H9 (cell line): ENCODE measurements at regions not wholly inside any gene's neighbourhood (a gene's known extent, or its start where the extent isn't known, plus 50 kb on each side); places are given as distances from the start of the nearest gene placed in this dataset.

Experiments
- DNase-seq: peaks from one replicate; pipeline ENCODE4 v3.0.0-alpha.2; 2017
- H2AFZ ChIP-seq: one replicate; pipeline ENCODE4 v1.6.1; 2013; ENCODE audit warnings: mild to moderate bottlenecking, low read length, control low read depth, moderate library complexity
- H2AK5ac ChIP-seq: 2 replicates; pipeline ENCODE4 v1.6.1; 2013; ENCODE audit warnings: low read length, control low read depth, mixed read lengths; ENCODE audit not compliant: insufficient read length
- H2BK120ac ChIP-seq: one replicate; pipeline ENCODE4 v1.6.1; 2013; ENCODE audit warnings: low read depth, mild to moderate bottlenecking, low read length, control low read depth, inconsistent platforms; ENCODE audit not compliant: poor library complexity, severe bottlenecking
- H2BK12ac ChIP-seq: 2 replicates; pipeline ENCODE4 v1.6.1; 2013; ENCODE audit warnings: low read length, control low read depth, mixed read lengths, low read depth; ENCODE audit not compliant: insufficient read length
- H2BK15ac ChIP-seq: 2 replicates; pipeline ENCODE4 v1.6.1; 2013; ENCODE audit warnings: low read depth, low read length, control low read depth
- H2BK20ac ChIP-seq: one replicate; pipeline ENCODE4 v1.6.1; 2013; ENCODE audit warnings: low read depth, mild to moderate bottlenecking, low read length, control low read depth, inconsistent platforms; ENCODE audit not compliant: poor library complexity, severe bottlenecking
- H2BK5ac ChIP-seq: 2 replicates; pipeline ENCODE4 v1.6.1; 2013; ENCODE audit warnings: low read length, control low read depth, mixed read lengths; ENCODE audit not compliant: insufficient read length
- H3K14ac ChIP-seq: 2 replicates; pipeline ENCODE4 v1.6.1; 2013; ENCODE audit warnings: low read length, control low read depth; ENCODE audit not compliant: insufficient read depth
- H3K18ac ChIP-seq: 2 replicates; pipeline ENCODE4 v1.6.1; 2013; ENCODE audit warnings: low read depth, mild to moderate bottlenecking, mixed read lengths, low read length, control low read depth; ENCODE audit not compliant: insufficient read length
- H3K23ac ChIP-seq: 2 replicates; pipeline ENCODE4 v1.6.1; 2013; ENCODE audit warnings: low read length, control low read depth, mixed read lengths, low read depth; ENCODE audit not compliant: insufficient read length
- H3K23me2 ChIP-seq: 2 replicates; pipeline ENCODE4 v1.6.1; 2013; ENCODE audit warnings: low read depth, mild to moderate bottlenecking, mixed read lengths, low read length, control low read depth; ENCODE audit not compliant: insufficient read length, poor library complexity, severe bottlenecking
- H3K27ac ChIP-seq: 2 replicates; pipeline ENCODE4 v1.5.1; 2013; ENCODE audit warnings: low read length, control low read depth, mixed read lengths, low read depth; ENCODE audit not compliant: insufficient read length
- H3K27me3 ChIP-seq: 2 replicates; pipeline ENCODE4 v1.6.1; 2013; ENCODE audit warnings: low read length, control low read depth, inconsistent platforms; ENCODE audit not compliant: insufficient read depth
- H3K4ac ChIP-seq: 2 replicates; pipeline ENCODE4 v1.6.1; 2013; ENCODE audit warnings: low read depth, mild to moderate bottlenecking, control low read depth, inconsistent platforms, low read length, moderate library complexity
- H3K4me1 ChIP-seq: 2 replicates; pipeline ENCODE4 v1.6.1; 2013; ENCODE audit warnings: low read length, control low read depth, inconsistent platforms; ENCODE audit not compliant: insufficient read depth
- H3K4me2 ChIP-seq: 2 replicates; pipeline ENCODE4 v1.6.1; 2013; ENCODE audit warnings: low read length, control low read depth, mixed read lengths; ENCODE audit not compliant: insufficient read length, insufficient read depth
- H3K56ac ChIP-seq: 2 replicates; pipeline ENCODE4 v1.6.1; 2013; ENCODE audit warnings: low read depth, mild to moderate bottlenecking, mixed read lengths, low read length, control low read depth; ENCODE audit not compliant: insufficient read length
- H3K79me1 ChIP-seq: 2 replicates; pipeline ENCODE4 v1.6.1; 2013; ENCODE audit warnings: low read depth, mild to moderate bottlenecking, moderate library complexity, low read length, control low read depth, inconsistent platforms; ENCODE audit not compliant: insufficient read depth, poor library complexity, severe bottlenecking
- H3K79me2 ChIP-seq: 2 replicates; pipeline ENCODE4 v1.6.1; 2013; ENCODE audit warnings: low read length, control low read depth, inconsistent platforms; ENCODE audit not compliant: insufficient read depth
- H3K9ac ChIP-seq: 2 replicates; pipeline ENCODE4 v1.6.1; 2013; ENCODE audit warnings: low read length, control low read depth, mixed read lengths; ENCODE audit not compliant: insufficient read length; ENCODE audit errors: extremely low read depth
- H3K9me3 ChIP-seq: one replicate; pipeline ENCODE4 v1.6.1; 2013; ENCODE audit warnings: low read depth, low read length, inconsistent platforms; ENCODE audit not compliant: control insufficient read depth
- H3T11ph ChIP-seq: one replicate; pipeline ENCODE4 v1.6.1; 2013; ENCODE audit warnings: mild to moderate bottlenecking, low read length, control low read depth, inconsistent platforms
- H4K20me1 ChIP-seq: one replicate; pipeline ENCODE4 v1.6.1; 2013; ENCODE audit not compliant: control insufficient read depth, insufficient read length, insufficient read depth
- H4K5ac ChIP-seq: 2 replicates; pipeline ENCODE4 v1.6.1; 2013; ENCODE audit warnings: low read depth, mild to moderate bottlenecking, mixed read lengths, low read length, control low read depth; ENCODE audit not compliant: insufficient read length
- H4K8ac ChIP-seq: replicated peaks from 2 replicates; pipeline ENCODE4 v1.6.1; 2013; ENCODE audit warnings: low read length, control low read depth, mixed read lengths, low read depth; ENCODE audit not compliant: insufficient read length
- H4K91ac ChIP-seq: 2 replicates; pipeline ENCODE4 v1.6.1; 2013; ENCODE audit warnings: low read depth, mild to moderate bottlenecking, moderate library complexity, mixed read lengths, low read length, control low read depth; ENCODE audit not compliant: insufficient read length
- H3K27ac Mint-ChIP-seq, 3 experiments: 2 replicates in 2 of 3; 3 replicates in 1 of 3; pipeline ENCODE4 v1.8.0; 2020 to 2021; ENCODE audit warnings: mixed read lengths in 3 of 3, mild to moderate bottlenecking in 1 of 3, moderate library complexity in 1 of 3
- H3K27me3 Mint-ChIP-seq: 2 replicates; pipeline ENCODE4 v1.8.0; 2021; ENCODE audit warnings: low read depth, mild to moderate bottlenecking, moderate library complexity, mixed read lengths
- H3K36me3 Mint-ChIP-seq, 3 experiments: 2 replicates in 2 of 3; 3 replicates in 1 of 3; pipeline ENCODE4 v1.8.0; 2020 to 2021; ENCODE audit warnings: low read depth in 3 of 3, mixed read lengths in 3 of 3; ENCODE audit not compliant: insufficient read depth in 1 of 3
- H3K4me1 Mint-ChIP-seq, 2 experiments: 2 replicates each; pipeline ENCODE4 v1.8.0; 2020; ENCODE audit warnings: mixed read lengths in 2 of 2
- H3K4me3 Mint-ChIP-seq, 2 experiments: 2 replicates in 1 of 2; 3 replicates in 1 of 2; pipeline ENCODE4 v1.8.0; 2020 to 2021; ENCODE audit warnings: mild to moderate bottlenecking in 2 of 2, mixed read lengths in 2 of 2, moderate library complexity in 1 of 2
- H3K9me3 Mint-ChIP-seq, 2 experiments: 2 replicates in 1 of 2; 3 replicates in 1 of 2; pipeline ENCODE4 v1.8.0; 2020; ENCODE audit warnings: mild to moderate bottlenecking in 2 of 2, mixed read lengths in 2 of 2, moderate library complexity in 1 of 2
- CTCF ChIP-seq: fragments of 200-600 bp; sonication (generic); conservative IDR thresholded peaks from 3 replicates; pipeline ENCODE4 v1.8.0; 2021; ENCODE audit warnings: antibody characterized with exemption, mild to moderate bottlenecking
- WGBS: extraction: QIAGEN DNeasy Blood & Tissue Kit; methylation state at CpG from one replicate; pipeline ENCODE4 v1.1.7; 2013; ENCODE audit warnings: missing lambda C conversion rate, low lambda C conversion rate, mixed read lengths; ENCODE audit not compliant: insufficient read length; ENCODE audit errors: extremely low coverage; 5-methylcytosine and 5-hydroxymethylcytosine counted together

- H3K27ac ChIP-seq, result no peak overlapping the region
- no peak overlapping the region for H3K4me2 ChIP-seq
- no peak overlapping the region for H2BK12ac ChIP-seq
- no peak overlapping the region for H4K91ac ChIP-seq
- no peak overlapping the region for H3T11ph ChIP-seq
- no peak overlapping the region for H3K9ac ChIP-seq
- H2BK20ac ChIP-seq, result no peak overlapping the region
- H3K18ac ChIP-seq, result no peak overlapping the region
- no peaks in the 10 kb centered on the region for H3K9me3 ChIP-seq
- no peak for DNase-seq
- no peak overlapping the region for H3K4me3 Mint-ChIP-seq
- no peaks in the 10 kb centered on the region for H3K79me1 ChIP-seq
- no peak overlapping the region for H4K8ac ChIP-seq
- no peaks in the 10 kb centered on the region for H3K27me3 ChIP-seq
- H3K14ac ChIP-seq, result no peak overlapping the region
- H2AK5ac ChIP-seq, result no peak overlapping the region
- H4K20me1 ChIP-seq, result no peaks in the 10 kb centered on the region
- H2AFZ ChIP-seq, result no peak overlapping the region
- H3K36me3 Mint-ChIP-seq, result no peaks in the 10 kb centered on the region
- H3K27ac Mint-ChIP-seq, result no peak overlapping the region
- H3K79me2 ChIP-seq, result no peaks in the 10 kb centered on the region
- no peak overlapping the region for H3K56ac ChIP-seq
- no peaks in the 10 kb centered on the region; a peak in 1 of 5 replicates for H3K9me3 Mint-ChIP-seq
- no peak overlapping the region for H4K5ac ChIP-seq
- H3K4me1 ChIP-seq, result no peaks in the 10 kb centered on the region
- no peak overlapping the region for H2BK120ac ChIP-seq
- no peaks in the 10 kb centered on the region for H3K23me2 ChIP-seq
- no peak overlapping the region for H3K23ac ChIP-seq
- H3K4ac ChIP-seq, result no peak overlapping the region
- no peak overlapping the region for H2BK5ac ChIP-seq
- no peaks in the 10 kb centered on the region for H3K4me1 Mint-ChIP-seq
- WGBS, result no CpG with 5 or more reads among the region's 2 CpGs
- H2BK15ac ChIP-seq, result no peak overlapping the region
- no peaks in the 10 kb centered on the region for H3K27me3 Mint-ChIP-seq
- TF ChIP-seq CTCF, result no peak
Observed at GRCh38 chr5:144812763-144813162, 642.1 kb downstream of the KCTD16 start.
